ENCODE measurements at regions not wholly inside any gene's neighbourhood (a gene's known extent, or its start where the extent isn't known, plus 50 kb on each side); places are given as distances from the start of the nearest gene placed in this dataset.

- Mint-ChIP-seq H3K4me3 (no peak overlapping the region), H3K27ac (no peak overlapping the region), H3K36me3 (ENCODE audit: low read depth) (no peaks in the 10 kb centered on the region), H3K4me1 (peaks cover 80% of the 10 kb centered on the region), H3K27me3 (ENCODE audit: low read depth, poor library complexity) (no peaks in the 10 kb centered on the region), H3K9me3 (no peaks in the 10 kb centered on the region)
- TF ChIP-seq CTCF (IDR thresholded peaks at IDR 0.05) = no peak
- DNase-seq = no peak
Observed at GRCh38 chr3:124295362-124295761, 303.4 kb upstream of the ROPN1 start.

DNA sequence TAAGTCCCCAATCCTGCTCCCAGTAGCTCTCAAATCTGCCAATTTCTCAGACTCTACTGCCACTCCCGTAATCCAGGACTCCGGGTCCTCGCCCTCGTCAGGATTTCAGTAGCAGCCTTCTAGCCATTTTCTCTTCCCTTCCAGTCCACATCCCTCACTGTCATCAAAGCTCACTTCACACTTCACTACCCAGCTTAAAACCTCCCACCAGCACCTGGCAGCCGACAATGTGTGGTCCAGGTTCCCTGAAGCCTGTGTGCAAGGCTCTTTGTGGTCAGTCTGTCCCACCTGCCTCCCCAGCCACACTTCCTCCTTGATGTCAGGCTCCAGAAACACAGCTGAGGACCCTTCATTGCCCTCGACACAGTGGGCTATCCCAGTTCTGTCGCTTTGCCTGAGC, 304.5 kb upstream of the ROPN1 start:
- no peak for TF ChIP-seq CTCF (IDR thresholded peaks at IDR 0.05)
- H3K27me3 Mint-ChIP-seq (ENCODE audit: low read depth, poor library complexity) = no peaks in the 10 kb centered on the region
- H3K4me3 Mint-ChIP-seq = peak overlapping the region; percentile 14
- peaks cover 82% of the 10 kb centered on the region for H3K4me1 Mint-ChIP-seq
- peaks cover 1% of the 10 kb centered on the region for H3K36me3 Mint-ChIP-seq (ENCODE audit: low read depth)
- DNase-seq = no peak
- no peaks in the 10 kb centered on the region for H3K9me3 Mint-ChIP-seq
- H3K27ac Mint-ChIP-seq = peak overlapping the region; percentile 39

- no peak for DNase-seq
- no peak for TF ChIP-seq CTCF (IDR thresholded peaks at IDR 0.05)
- Mint-ChIP-seq H3K9me3 (no peaks in the 10 kb centered on the region), H3K4me1 (peaks cover 81% of the 10 kb centered on the region), H3K36me3 (ENCODE audit: low read depth) (peaks cover 10% of the 10 kb centered on the region), H3K4me3 (no peak overlapping the region), H3K27me3 (ENCODE audit: low read depth, poor library complexity) (no peaks in the 10 kb centered on the region), H3K27ac (no peak overlapping the region)
Observed at GRCh38 chr3:124297062-124297980, 305.4 kb upstream of the ROPN1 start.

GRCh38 chr3:124298301-124298700, 306.4 kb upstream of the ROPN1 start:
- DNase-seq = no peak
- no peak for TF ChIP-seq CTCF (IDR thresholded peaks at IDR 0.05)
- Mint-ChIP-seq H3K4me1 (peaks cover 78% of the 10 kb centered on the region), H3K27me3 (ENCODE audit: low read depth, poor library complexity) (no peaks in the 10 kb centered on the region), H3K9me3 (no peaks in the 10 kb centered on the region), H3K36me3 (ENCODE audit: low read depth) (peaks cover 19% of the 10 kb centered on the region), H3K27ac (no peak overlapping the region), H3K4me3 (no peak overlapping the region)

DNA sequence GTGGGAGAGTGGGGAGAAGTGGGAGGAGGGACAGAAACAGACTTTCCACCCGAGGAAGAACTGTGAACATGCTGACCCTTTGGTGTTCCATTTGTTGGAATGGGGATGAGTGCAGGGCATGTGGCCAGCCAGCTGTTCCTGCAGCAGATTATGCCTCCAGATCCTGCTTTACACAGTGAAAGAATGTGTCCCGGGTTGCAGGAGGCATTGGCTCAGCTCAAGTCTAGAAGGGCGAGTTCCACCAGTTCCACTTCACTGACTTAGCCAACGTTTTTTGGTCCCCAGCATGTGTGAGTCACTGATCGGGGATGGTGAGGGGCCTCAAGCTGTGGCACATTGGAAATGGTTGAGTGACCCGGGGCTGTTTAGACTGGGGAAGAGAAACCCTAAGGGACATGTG, 307.0 kb upstream of the ROPN1 start:
- H3K4me1 Mint-ChIP-seq = peaks cover 74% of the 10 kb centered on the region
- H3K27me3 Mint-ChIP-seq (ENCODE audit: low read depth, poor library complexity) = no peaks in the 10 kb centered on the region
- H3K27ac Mint-ChIP-seq = peak overlapping the region; percentile 56
- no peak overlapping the region for H3K4me3 Mint-ChIP-seq
- DNase-seq = peak; percentile 28
- peaks cover 4% of the 10 kb centered on the region for H3K9me3 Mint-ChIP-seq
- H3K36me3 Mint-ChIP-seq (ENCODE audit: low read depth) = peaks cover 25% of the 10 kb centered on the region
- no peak for TF ChIP-seq CTCF (IDR thresholded peaks at IDR 0.05)

DNA sequence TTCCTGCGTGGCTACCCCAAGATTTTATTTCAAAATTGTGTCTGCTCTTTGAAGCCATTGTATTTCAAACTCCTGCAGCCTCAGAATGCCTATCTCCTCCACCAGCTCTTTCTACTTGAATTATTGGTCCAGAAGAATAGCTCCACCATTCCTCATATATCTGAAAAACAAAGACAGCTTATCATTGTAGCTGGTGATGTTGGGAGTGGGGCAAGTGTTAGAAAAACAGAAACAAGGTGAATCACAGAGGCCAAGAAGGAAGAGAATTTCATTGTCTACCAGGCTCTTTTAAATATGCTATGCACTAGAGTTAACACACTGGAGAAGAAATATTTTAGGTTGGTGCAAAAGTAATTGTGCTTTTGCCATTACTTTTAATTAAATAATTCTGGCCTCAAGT, 307.9 kb upstream of the ROPN1 start:
- peaks cover 12% of the 10 kb centered on the region for H3K9me3 Mint-ChIP-seq
- H3K27ac Mint-ChIP-seq = no peak overlapping the region
- TF ChIP-seq CTCF (IDR thresholded peaks at IDR 0.05) = no peak
- H3K4me1 Mint-ChIP-seq = peaks cover 70% of the 10 kb centered on the region
- DNase-seq = no peak
- peaks cover 34% of the 10 kb centered on the region for H3K36me3 Mint-ChIP-seq (ENCODE audit: low read depth)
- no peaks in the 10 kb centered on the region for H3K27me3 Mint-ChIP-seq (ENCODE audit: low read depth, poor library complexity)
- H3K4me3 Mint-ChIP-seq = no peak overlapping the region

Data from nephron progenitor cell (in vitro differentiated cells).